DND-41 (cell line): ENCODE measurements at regions not wholly inside any gene's neighbourhood (a gene's known extent, or its start where the extent isn't known, plus 50 kb on each side); places are given as distances from the start of the nearest gene placed in this dataset.

Experiments
- ATAC-seq: fragments of 200-7000 bp; cut with Tn5 transposase; 3 replicates; pipeline ENCODE4 v1.9.1; 2021; ENCODE audit warnings: low read depth; ENCODE audit not compliant: insufficient read depth
- DNase-seq: peaks from one replicate; pipeline ENCODE4 v3.0.0-alpha.2; 2020
- H2AFZ ChIP-seq: 2 replicates; pipeline ENCODE4 v1.6.0; 2012; ENCODE audit warnings: low read depth, low read length
- H3K27ac ChIP-seq: 2 replicates; pipeline ENCODE4 v1.5.1; 2012; ENCODE audit warnings: low read length, inconsistent platforms
- H3K27me3 ChIP-seq: fragments of 200-600 bp; sonication (generic); 2 replicates; pipeline ENCODE4 v1.6.0; 2012; ENCODE audit warnings: low read length, mild to moderate bottlenecking, inconsistent platforms; ENCODE audit not compliant: insufficient read depth, poor library complexity
- H3K36me3 ChIP-seq: 2 replicates; pipeline ENCODE4 v1.5.1; 2012; ENCODE audit warnings: low read length, inconsistent platforms; ENCODE audit not compliant: insufficient read depth
- H3K4me1 ChIP-seq: 2 replicates; pipeline ENCODE4 v1.5.1; 2012; ENCODE audit warnings: mild to moderate bottlenecking, low read length; ENCODE audit not compliant: insufficient read depth
- H3K4me2 ChIP-seq: 2 replicates; pipeline ENCODE4 v1.6.0; 2012; ENCODE audit warnings: mild to moderate bottlenecking, moderate library complexity, low read length, inconsistent platforms; ENCODE audit not compliant: insufficient read depth
- H3K4me3 ChIP-seq, 2 experiments: fragments of 200-600 bp in 1 of 2; shearing (Covaris generic) in 1 of 2; 2 replicates each; pipeline ENCODE4 v1.5.1; 2012 to 2016; ENCODE audit warnings: inconsistent platforms in 2 of 2, low read length in 2 of 2, mild to moderate bottlenecking in 2 of 2, low read depth in 1 of 2, moderate library complexity in 1 of 2
- H3K79me2 ChIP-seq: 2 replicates; pipeline ENCODE4 v1.6.0; 2012; ENCODE audit warnings: low read length, inconsistent platforms; ENCODE audit not compliant: insufficient read depth
- H3K9ac ChIP-seq: 2 replicates; pipeline ENCODE4 v1.6.0; 2012; ENCODE audit warnings: low read depth, mild to moderate bottlenecking, inconsistent platforms, low read length, moderate library complexity
- H3K9me3 ChIP-seq: 2 replicates; pipeline ENCODE4 v1.5.1; 2012; ENCODE audit warnings: low read length, moderate library complexity, mild to moderate bottlenecking, inconsistent platforms; ENCODE audit not compliant: insufficient read depth, severe bottlenecking
- H4K20me1 ChIP-seq: 2 replicates; pipeline ENCODE4 v1.6.0; 2012; ENCODE audit warnings: low read length; ENCODE audit not compliant: insufficient read depth
- CTCF ChIP-seq: IDR thresholded peaks from 2 replicates; pipeline ENCODE4 v1.5.1; 2012; ENCODE audit warnings: borderline replicate concordance, low read length, moderate library complexity, mild to moderate bottlenecking; ENCODE audit not compliant: poor library complexity, severe bottlenecking; ENCODE audit errors: extremely low read depth
- EZH2 ChIP-seq: IDR thresholded peaks from 3 replicates; pipeline ENCODE4 v1.6.1; 2012; ENCODE audit warnings: borderline replicate concordance, low read depth, mild to moderate bottlenecking, moderate library complexity, low read length, inconsistent platforms; ENCODE audit not compliant: severe bottlenecking

GRCh38 chr3:115563984-115564383 lies 59.3 kb upstream of the GAP43 start:
- H2AFZ ChIP-seq: no peak overlapping the region
- ATAC-seq (no peak), DNase-seq (no peak)
- no peaks in the 10 kb centered on the region for H4K20me1 ChIP-seq
- H3K79me2 ChIP-seq: no peaks in the 10 kb centered on the region
- no peak overlapping the region for H3K4me3 ChIP-seq
- H3K36me3 ChIP-seq: no peaks in the 10 kb centered on the region
- no peaks in the 10 kb centered on the region for H3K27me3 ChIP-seq
- no peak overlapping the region for H3K9ac ChIP-seq
- no peak overlapping the region for H3K4me2 ChIP-seq
- H3K4me1 ChIP-seq: no peaks in the 10 kb centered on the region
- no peaks in the 10 kb centered on the region for H3K9me3 ChIP-seq
- H3K27ac ChIP-seq: no peak overlapping the region
- TF ChIP-seq EZH2 (no peak), CTCF (no peak)

GRCh38 chr3:115571413-115571812 lies 51.9 kb upstream of the GAP43 start:
- Histone ChIP-seq H3K27ac (no peak overlapping the region), H3K4me2 (no peak overlapping the region), H2AFZ (no peak overlapping the region), H4K20me1 (no peaks in the 10 kb centered on the region), H3K36me3 (no peaks in the 10 kb centered on the region), H3K27me3 (no peaks in the 10 kb centered on the region), H3K79me2 (no peaks in the 10 kb centered on the region), H3K9me3 (no peaks in the 10 kb centered on the region), H3K4me3 (no peak overlapping the region), H3K9ac (no peak overlapping the region), H3K4me1 (no peaks in the 10 kb centered on the region)
- no peak for DNase-seq
- ATAC-seq: no peak
- no peak for TF ChIP-seq EZH2
- no peak for TF ChIP-seq CTCF
